ENCODE measurements at regions not wholly inside any gene's neighbourhood (a gene's known extent, or its start where the extent isn't known, plus 50 kb on each side); places are given as distances from the start of the nearest gene placed in this dataset.

DNA sequence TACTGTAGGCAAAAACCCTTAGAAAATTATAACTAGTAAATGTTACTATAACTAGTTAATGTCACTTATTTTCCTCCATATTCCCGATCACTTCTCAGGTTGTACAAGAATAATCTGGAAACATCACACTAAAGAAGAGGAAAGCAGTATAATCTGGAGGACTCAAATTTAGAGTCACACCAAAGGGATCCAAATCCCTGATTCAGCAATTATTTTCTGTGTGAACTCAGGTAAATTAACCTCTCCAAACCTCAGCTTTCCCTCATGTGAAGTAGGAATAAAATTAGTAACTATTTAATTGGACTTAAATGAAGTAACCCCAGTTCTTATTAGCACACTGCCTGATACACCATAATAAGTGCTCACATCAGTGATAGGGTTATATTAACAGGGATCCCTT lies 170.1 kb upstream of the NECTIN3 start (continued):
- no peak for TF ChIP-seq ZNF416 (CRISPR knock-in tag; IDR thresholded peaks at IDR 0.05)
- TF ChIP-seq, protein P1, sequence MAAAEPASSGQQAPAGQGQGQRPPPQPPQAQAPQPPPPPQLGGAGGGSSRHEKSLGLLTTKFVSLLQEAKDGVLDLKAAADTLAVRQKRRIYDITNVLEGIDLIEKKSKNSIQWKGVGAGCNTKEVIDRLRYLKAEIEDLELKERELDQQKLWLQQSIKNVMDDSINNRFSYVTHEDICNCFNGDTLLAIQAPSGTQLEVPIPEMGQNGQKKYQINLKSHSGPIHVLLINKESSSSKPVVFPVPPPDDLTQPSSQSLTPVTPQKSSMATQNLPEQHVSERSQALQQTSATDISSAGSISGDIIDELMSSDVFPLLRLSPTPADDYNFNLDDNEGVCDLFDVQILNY (CRISPR knock-in tag; IDR thresholded peaks at IDR 0.05) = no peak

DNA sequence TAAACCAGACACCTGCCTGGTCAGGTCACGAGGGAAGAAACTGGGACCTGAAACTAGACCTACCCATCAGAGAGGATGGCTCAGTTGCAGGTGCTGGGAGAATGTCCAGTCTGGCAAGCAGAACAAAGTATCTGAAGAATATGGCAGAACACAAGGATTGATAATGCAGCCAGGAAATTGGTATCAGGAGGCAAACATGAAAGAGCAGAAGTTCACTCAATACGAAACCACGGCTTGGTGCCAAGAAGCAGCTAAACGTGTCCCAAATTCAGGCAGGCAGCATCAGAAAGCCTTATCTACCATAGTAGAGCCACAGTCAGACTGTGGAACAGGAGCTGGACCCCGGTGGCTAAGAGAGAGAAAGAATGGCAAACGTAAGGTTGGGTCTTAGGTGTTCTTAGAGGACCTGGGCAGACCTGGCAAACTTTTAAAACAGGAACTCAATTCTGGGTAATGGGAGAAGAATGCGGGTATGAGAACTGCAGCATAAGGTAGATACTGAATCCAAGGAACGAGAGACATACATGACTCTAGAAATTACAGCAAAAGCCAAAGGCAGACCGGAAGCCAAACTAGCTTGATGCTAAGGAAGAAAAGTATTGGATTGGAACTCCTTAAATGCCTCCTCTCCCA lies 169.0 kb upstream of the NECTIN3 start:
- peaks cover 6% of the 10 kb centered on the region for H3K4me1 Mint-ChIP-seq
- peaks cover 9% of the 10 kb centered on the region for H3K36me3 Mint-ChIP-seq
- H3K27ac Mint-ChIP-seq = no peak overlapping the region
- H3K27me3 Mint-ChIP-seq (ENCODE audit: low read depth) = no peaks in the 10 kb centered on the region
- H3K4me3 Mint-ChIP-seq = no peak overlapping the region
- TF ChIP-seq, protein P1 (CRISPR knock-in tag; IDR thresholded peaks at IDR 0.05) = no peak
- TF ChIP-seq NFATC4 (CRISPR knock-in tag; IDR thresholded peaks at IDR 0.05) (no peak), NR2C2 (CRISPR knock-in tag; IDR thresholded peaks at IDR 0.05) (no peak), NFE2L1 (CRISPR knock-in tag; IDR thresholded peaks at IDR 0.05) (no peak), CREM (CRISPR knock-in tag; IDR thresholded peaks at IDR 0.05) (no peak), ETV6 (CRISPR knock-in tag; IDR thresholded peaks at IDR 0.05) (no peak)
- TF ChIP-seq, protein P2, sequence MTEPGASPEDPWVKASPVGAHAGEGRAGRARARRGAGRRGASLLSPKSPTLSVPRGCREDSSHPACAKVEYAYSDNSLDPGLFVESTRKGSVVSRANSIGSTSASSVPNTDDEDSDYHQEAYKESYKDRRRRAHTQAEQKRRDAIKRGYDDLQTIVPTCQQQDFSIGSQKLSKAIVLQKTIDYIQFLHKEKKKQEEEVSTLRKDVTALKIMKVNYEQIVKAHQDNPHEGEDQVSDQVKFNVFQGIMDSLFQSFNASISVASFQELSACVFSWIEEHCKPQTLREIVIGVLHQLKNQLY (CRISPR knock-in tag; IDR thresholded peaks at IDR 0.05) = no peak
- TF ChIP-seq, protein P3, sequence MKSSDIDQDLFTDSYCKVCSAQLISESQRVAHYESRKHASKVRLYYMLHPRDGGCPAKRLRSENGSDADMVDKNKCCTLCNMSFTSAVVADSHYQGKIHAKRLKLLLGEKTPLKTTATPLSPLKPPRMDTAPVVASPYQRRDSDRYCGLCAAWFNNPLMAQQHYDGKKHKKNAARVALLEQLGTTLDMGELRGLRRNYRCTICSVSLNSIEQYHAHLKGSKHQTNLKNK (CRISPR knock-in tag; IDR thresholded peaks at IDR 0.05) = no peak
- TF ChIP-seq, protein P4, sequence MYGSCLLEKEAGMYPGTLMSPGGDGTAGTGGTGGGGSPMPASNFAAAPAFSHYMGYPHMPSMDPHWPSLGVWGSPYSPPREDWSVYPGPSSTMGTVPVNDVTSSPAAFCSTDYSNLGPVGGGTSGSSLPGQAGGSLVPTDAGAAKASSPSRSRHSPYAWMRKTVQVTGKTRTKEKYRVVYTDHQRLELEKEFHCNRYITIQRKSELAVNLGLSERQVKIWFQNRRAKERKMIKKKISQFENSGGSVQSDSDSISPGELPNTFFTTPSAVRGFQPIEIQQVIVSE (CRISPR knock-in tag; IDR thresholded peaks at IDR 0.05; ENCODE audit: borderline replicate concordance) = no peak
- TF ChIP-seq, protein P5, sequence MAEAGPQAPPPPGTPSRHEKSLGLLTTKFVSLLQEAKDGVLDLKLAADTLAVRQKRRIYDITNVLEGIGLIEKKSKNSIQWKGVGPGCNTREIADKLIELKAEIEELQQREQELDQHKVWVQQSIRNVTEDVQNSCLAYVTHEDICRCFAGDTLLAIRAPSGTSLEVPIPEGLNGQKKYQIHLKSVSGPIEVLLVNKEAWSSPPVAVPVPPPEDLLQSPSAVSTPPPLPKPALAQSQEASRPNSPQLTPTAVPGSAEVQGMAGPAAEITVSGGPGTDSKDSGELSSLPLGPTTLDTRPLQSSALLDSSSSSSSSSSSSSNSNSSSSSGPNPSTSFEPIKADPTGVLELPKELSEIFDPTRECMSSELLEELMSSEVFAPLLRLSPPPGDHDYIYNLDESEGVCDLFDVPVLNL (CRISPR knock-in tag; IDR thresholded peaks at IDR 0.05; ENCODE audit: borderline replicate concordance, low read depth) = no peak
- TF ChIP-seq, protein P6, sequence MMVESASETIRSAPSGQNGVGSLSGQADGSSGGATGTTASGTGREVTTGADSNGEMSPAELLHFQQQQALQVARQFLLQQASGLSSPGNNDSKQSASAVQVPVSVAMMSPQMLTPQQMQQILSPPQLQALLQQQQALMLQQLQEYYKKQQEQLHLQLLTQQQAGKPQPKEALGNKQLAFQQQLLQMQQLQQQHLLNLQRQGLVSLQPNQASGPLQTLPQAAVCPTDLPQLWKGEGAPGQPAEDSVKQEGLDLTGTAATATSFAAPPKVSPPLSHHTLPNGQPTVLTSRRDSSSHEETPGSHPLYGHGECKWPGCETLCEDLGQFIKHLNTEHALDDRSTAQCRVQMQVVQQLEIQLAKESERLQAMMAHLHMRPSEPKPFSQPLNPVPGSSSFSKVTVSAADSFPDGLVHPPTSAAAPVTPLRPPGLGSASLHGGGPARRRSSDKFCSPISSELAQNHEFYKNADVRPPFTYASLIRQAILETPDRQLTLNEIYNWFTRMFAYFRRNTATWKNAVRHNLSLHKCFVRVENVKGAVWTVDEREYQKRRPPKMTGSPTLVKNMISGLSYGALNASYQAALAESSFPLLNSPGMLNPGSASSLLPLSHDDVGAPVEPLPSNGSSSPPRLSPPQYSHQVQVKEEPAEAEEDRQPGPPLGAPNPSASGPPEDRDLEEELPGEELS (CRISPR knock-in tag; IDR thresholded peaks at IDR 0.05) = no peak
- TF ChIP-seq, protein P7, sequence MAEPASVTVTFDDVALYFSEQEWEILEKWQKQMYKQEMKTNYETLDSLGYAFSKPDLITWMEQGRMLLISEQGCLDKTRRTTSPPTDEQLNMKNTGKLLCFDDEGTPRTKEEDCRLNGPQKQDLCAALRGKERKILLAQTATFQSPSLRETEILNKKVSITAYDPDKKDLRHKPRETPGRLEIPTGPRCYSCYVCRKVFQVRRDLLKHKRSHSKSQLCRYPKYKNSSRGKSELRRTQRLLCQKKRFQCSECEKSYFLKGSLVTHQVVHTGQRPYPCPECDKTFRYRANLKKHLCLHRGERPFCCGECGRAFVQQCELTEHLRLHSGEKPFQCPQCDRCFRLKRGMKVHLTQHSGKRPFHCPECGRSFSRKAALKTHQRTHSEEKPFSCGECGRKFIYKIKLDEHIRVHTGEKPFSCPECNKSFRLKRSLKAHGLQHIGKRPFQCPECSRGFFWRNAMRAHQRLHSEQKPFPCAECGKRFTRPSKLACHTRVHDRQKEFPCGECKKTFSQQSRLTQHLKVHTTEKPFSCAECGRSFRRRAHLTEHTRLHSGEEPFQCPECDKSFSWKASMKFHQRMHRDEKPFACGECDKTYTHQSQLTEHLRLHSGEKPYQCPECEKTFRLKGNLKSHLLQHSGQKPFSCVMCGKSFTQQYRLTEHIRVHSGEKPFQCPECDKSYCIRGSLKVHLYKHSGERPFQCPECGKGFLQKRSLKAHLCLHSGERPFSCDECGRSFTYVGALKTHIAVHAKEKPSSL (CRISPR knock-in tag; conservative IDR thresholded peaks at IDR 0.05) = no peak
- POLR2A ChIA-PET = no interaction called here
- CTCF ChIA-PET = no interaction called here
- H3K9me3 Mint-ChIP-seq = peaks cover 14% of the 10 kb centered on the region
- DNase-seq (ENCODE audit: low spot score) = no peak
- no peak for ATAC-seq

All from WTC11 (cell line).